Activated T-cell treated with anti-CD3 and anti-CD28 coated beads, Interleukin-2, amount 50 U/mL, for 4 hours (primary cell): ENCODE measurements at regions not wholly inside any gene's neighbourhood (a gene's known extent, or its start where the extent isn't known, plus 50 kb on each side); places are given as distances from the start of the nearest gene placed in this dataset.
A peak's percentile ranks its signal among the peaks of the same experiment; 100 is the strongest.

Experiments
- ATAC-seq, 2 donors: fragments of 200-7000 bp; cut with Tn5 transposase; one replicate each; pipeline ENCODE4 v1.10.0; 2021
- DNase-seq: peaks from one replicate; pipeline ENCODE4 v3.0.0-alpha.2; 2020
- H3K27me3 Mint-ChIP-seq: one replicate; pipeline ENCODE4 v1.8.0; 2021; ENCODE audit warnings: low read depth, mixed read lengths
- H3K36me3 Mint-ChIP-seq: one replicate; pipeline ENCODE4 v1.8.0; 2022; ENCODE audit warnings: mixed read lengths; ENCODE audit not compliant: insufficient read depth
- H3K4me1 Mint-ChIP-seq: one replicate; pipeline ENCODE4 v1.8.0; 2021; ENCODE audit warnings: low read depth, mixed read lengths
- H3K4me3 Mint-ChIP-seq: one replicate; pipeline ENCODE4 v1.8.0; 2021; ENCODE audit warnings: mild to moderate bottlenecking, moderate library complexity, mixed read lengths
- H3K9me3 Mint-ChIP-seq: one replicate; pipeline ENCODE4 v1.8.0; 2021; ENCODE audit warnings: mixed read lengths

- H3K27me3 Mint-ChIP-seq = peaks cover 1% of the 10 kb centered on the region
- H3K36me3 Mint-ChIP-seq = no peaks in the 10 kb centered on the region
- H3K4me3 Mint-ChIP-seq = no peak overlapping the region
- no peak for ATAC-seq
- peaks cover under 1% of the 10 kb centered on the region for H3K4me1 Mint-ChIP-seq
- H3K9me3 Mint-ChIP-seq = no peaks in the 10 kb centered on the region
- DNase-seq = no peak
Observed at GRCh38 chr2:8028436-8028835, 653.4 kb upstream of the ID2 start.

- no peaks in the 10 kb centered on the region for H3K9me3 Mint-ChIP-seq
- ATAC-seq = no peak
Observed at GRCh38 chr2:8028981-8029380, 652.9 kb upstream of the ID2 start.

GRCh38 chr2:8030573-8031303 is 651.1 kb upstream of the ID2 start:
- DNase-seq = no peak
- Mint-ChIP-seq H3K4me3 (no peak overlapping the region), H3K36me3 (no peaks in the 10 kb centered on the region), H3K9me3 (no peaks in the 10 kb centered on the region), H3K27me3 (peaks cover 1% of the 10 kb centered on the region), H3K4me1 (no peaks in the 10 kb centered on the region)
- ATAC-seq = peak in 1 of 2 donors; percentile 18

More at GRCh38 chr2:8028981-8029380, 652.9 kb upstream of the ID2 start:
- Mint-ChIP-seq H3K4me3 (no peak overlapping the region), H3K36me3 (no peaks in the 10 kb centered on the region), H3K27me3 (peaks cover 1% of the 10 kb centered on the region), H3K4me1 (no peaks in the 10 kb centered on the region)
- no peak for DNase-seq

- Mint-ChIP-seq H3K27me3 (peaks cover 1% of the 10 kb centered on the region), H3K36me3 (no peaks in the 10 kb centered on the region), H3K4me3 (no peak overlapping the region), H3K4me1 (no peaks in the 10 kb centered on the region), H3K9me3 (no peaks in the 10 kb centered on the region)
- DNase-seq (no peak), ATAC-seq (no peak)
Observed at GRCh38 chr2:8031370-8031769, 650.5 kb upstream of the ID2 start.

GRCh38 chr2:8033546-8034096 is 648.2 kb upstream of the ID2 start:
- H3K9me3 Mint-ChIP-seq = no peaks in the 10 kb centered on the region
- no peak overlapping the region for H3K4me3 Mint-ChIP-seq
- DNase-seq (no peak), ATAC-seq (no peak)
- peaks cover 1% of the 10 kb centered on the region for H3K27me3 Mint-ChIP-seq
- H3K36me3 Mint-ChIP-seq = no peaks in the 10 kb centered on the region
- no peaks in the 10 kb centered on the region for H3K4me1 Mint-ChIP-seq

- H3K9me3 Mint-ChIP-seq = no peaks in the 10 kb centered on the region
- H3K36me3 Mint-ChIP-seq = no peaks in the 10 kb centered on the region
- no peaks in the 10 kb centered on the region for H3K4me1 Mint-ChIP-seq
- ATAC-seq (no peak), DNase-seq (no peak)
- H3K4me3 Mint-ChIP-seq = no peak overlapping the region
- no peaks in the 10 kb centered on the region for H3K27me3 Mint-ChIP-seq
Observed at GRCh38 chr2:8036366-8036765, 645.5 kb upstream of the ID2 start.

- ATAC-seq (no peak), DNase-seq (no peak)
- H3K4me3 Mint-ChIP-seq = no peak overlapping the region
Observed at GRCh38 chr2:8039732-8040131, 642.1 kb upstream of the ID2 start.

GRCh38 chr2:8043295-8043694 is 638.6 kb upstream of the ID2 start:
- Mint-ChIP-seq H3K27me3 (no peaks in the 10 kb centered on the region), H3K36me3 (no peaks in the 10 kb centered on the region), H3K4me3 (no peak overlapping the region), H3K9me3 (no peaks in the 10 kb centered on the region), H3K4me1 (no peaks in the 10 kb centered on the region)
- ATAC-seq (no peak), DNase-seq (no peak)

More at GRCh38 chr2:8039732-8040131, 642.1 kb upstream of the ID2 start:
- H3K9me3 Mint-ChIP-seq = no peaks in the 10 kb centered on the region
- no peaks in the 10 kb centered on the region for H3K36me3 Mint-ChIP-seq
- H3K4me1 Mint-ChIP-seq = no peaks in the 10 kb centered on the region
- no peaks in the 10 kb centered on the region for H3K27me3 Mint-ChIP-seq

GRCh38 chr2:8044046-8044594 is 637.7 kb upstream of the ID2 start:
- DNase-seq (no peak), ATAC-seq (no peak)
- H3K9me3 Mint-ChIP-seq = no peaks in the 10 kb centered on the region
- no peaks in the 10 kb centered on the region for H3K36me3 Mint-ChIP-seq
- no peak overlapping the region for H3K4me3 Mint-ChIP-seq
- no peaks in the 10 kb centered on the region for H3K4me1 Mint-ChIP-seq
- no peaks in the 10 kb centered on the region for H3K27me3 Mint-ChIP-seq

GRCh38 chr2:8045081-8045614 is 636.7 kb upstream of the ID2 start:
- no peak overlapping the region for H3K4me3 Mint-ChIP-seq
- no peaks in the 10 kb centered on the region for H3K36me3 Mint-ChIP-seq
- DNase-seq (no peak), ATAC-seq (no peak)
- H3K9me3 Mint-ChIP-seq = no peaks in the 10 kb centered on the region
- no peaks in the 10 kb centered on the region for H3K27me3 Mint-ChIP-seq
- H3K4me1 Mint-ChIP-seq = peaks cover 4% of the 10 kb centered on the region

GRCh38 chr2:8046849-8047248 is 635.0 kb upstream of the ID2 start:
- peaks cover 14% of the 10 kb centered on the region for H3K4me1 Mint-ChIP-seq
- ATAC-seq = no peak
- H3K4me3 Mint-ChIP-seq = no peak overlapping the region
- DNase-seq = no peak
- H3K27me3 Mint-ChIP-seq = no peaks in the 10 kb centered on the region
- peaks cover 3% of the 10 kb centered on the region for H3K9me3 Mint-ChIP-seq
- H3K36me3 Mint-ChIP-seq = no peaks in the 10 kb centered on the region

GRCh38 chr2:8049176-8049575 is 632.7 kb upstream of the ID2 start:
- H3K4me3 Mint-ChIP-seq = no peak overlapping the region
- DNase-seq = no peak
- ATAC-seq = no peak
- peaks cover 19% of the 10 kb centered on the region for H3K4me1 Mint-ChIP-seq
- no peaks in the 10 kb centered on the region for H3K36me3 Mint-ChIP-seq
- H3K9me3 Mint-ChIP-seq = peaks cover 3% of the 10 kb centered on the region
- no peaks in the 10 kb centered on the region for H3K27me3 Mint-ChIP-seq

- H3K27me3 Mint-ChIP-seq = no peaks in the 10 kb centered on the region
- no peak for DNase-seq
- peaks cover 19% of the 10 kb centered on the region for H3K4me1 Mint-ChIP-seq
- H3K36me3 Mint-ChIP-seq = no peaks in the 10 kb centered on the region
- H3K9me3 Mint-ChIP-seq = peaks cover 3% of the 10 kb centered on the region
- H3K4me3 Mint-ChIP-seq = no peak overlapping the region
- ATAC-seq = peak; percentile 93 to 94
Observed at GRCh38 chr2:8049851-8050571, 631.8 kb upstream of the ID2 start.

- no peak for ATAC-seq
- no peaks in the 10 kb centered on the region for H3K36me3 Mint-ChIP-seq
- no peak overlapping the region for H3K4me3 Mint-ChIP-seq
- no peak for DNase-seq
- peaks cover 19% of the 10 kb centered on the region for H3K4me1 Mint-ChIP-seq
- H3K9me3 Mint-ChIP-seq = peaks cover 14% of the 10 kb centered on the region
- no peaks in the 10 kb centered on the region for H3K27me3 Mint-ChIP-seq
Observed at GRCh38 chr2:8053216-8053615, 628.6 kb upstream of the ID2 start.
